Activated CD8-positive, alpha-beta T cell treated with anti-CD3 and anti-CD28 coated beads for 36 hours (primary cell): ENCODE measurements at regions not wholly inside any gene's neighbourhood (a gene's known extent, or its start where the extent isn't known, plus 50 kb on each side); places are given as distances from the start of the nearest gene placed in this dataset.

Source experiments
- ATAC-seq: fragments of 200-7000 bp; cut with Tn5 transposase; one replicate; pipeline ENCODE4 v1.10.0; 2021; ENCODE audit warnings: mild to moderate bottlenecking, moderate library complexity
- CTCF ChIA-PET: fragments of 350-600 bp; sonication (Branson Sonifier 250); formaldehyde crosslinking; loops from one replicate; lab custom pipeline; 2021; ENCODE audit warnings: antibody characterized with exemption; lab: Charles Lee
- POLR2A ChIA-PET: fragments of 350-600 bp; sonication (Branson Sonifier 250); formaldehyde crosslinking; loops from one replicate; lab custom pipeline; 2021; ENCODE audit warnings: antibody characterized with exemption; lab: Charles Lee
- DNase-seq: peaks from one replicate; pipeline ENCODE4 v3.0.0-alpha.2; 2020
- H3K27ac Mint-ChIP-seq: one replicate; pipeline ENCODE4 v1.8.0; 2021; ENCODE audit warnings: mild to moderate bottlenecking, mixed read lengths
- H3K27me3 Mint-ChIP-seq: one replicate; pipeline ENCODE4 v1.8.0; 2021; ENCODE audit warnings: mixed read lengths
- H3K36me3 Mint-ChIP-seq: one replicate; pipeline ENCODE4 v1.8.0; 2021; ENCODE audit warnings: low read depth, mixed read lengths
- H3K4me1 Mint-ChIP-seq: one replicate; pipeline ENCODE4 v1.8.0; 2021; ENCODE audit warnings: low read depth, mixed read lengths
- H3K4me3 Mint-ChIP-seq: one replicate; pipeline ENCODE4 v1.8.0; 2021; ENCODE audit warnings: mild to moderate bottlenecking, moderate library complexity, mixed read lengths
- H3K9me3 Mint-ChIP-seq: one replicate; pipeline ENCODE4 v1.8.0; 2021; ENCODE audit warnings: mixed read lengths
- CTCF ChIP-seq: fragments of 200-600 bp; IDR thresholded peaks from one replicate; pipeline ENCODE4 v1.8.0; 2022; ENCODE audit warnings: antibody characterized with exemption, mild to moderate bottlenecking
- intact Hi-C: fragments of 100-400 bp; cut with micrococcal nuclease; formaldehyde crosslinking; loops from one replicate; pipeline ENCODE4 v1.10.0; 2022

GRCh38 chr13:85661675-85662074, 137.5 kb downstream of the SLITRK6 start:
- Mint-ChIP-seq H3K27ac (no peak overlapping the region), H3K27me3 (no peaks in the 10 kb centered on the region), H3K4me3 (no peak overlapping the region), H3K4me1 (no peaks in the 10 kb centered on the region), H3K36me3 (no peaks in the 10 kb centered on the region), H3K9me3 (no peaks in the 10 kb centered on the region)
- CTCF ChIA-PET, result no interaction called here
- DNase-seq (no peak), ATAC-seq (no peak)
- POLR2A ChIA-PET, result no interaction called here
- intact Hi-C loops, result no loop called here
- no peak for TF ChIP-seq CTCF

GRCh38 chr13:85659493-85659892, 139.7 kb downstream of the SLITRK6 start:
- Mint-ChIP-seq H3K27me3 (no peaks in the 10 kb centered on the region), H3K27ac (no peak overlapping the region), H3K9me3 (no peaks in the 10 kb centered on the region), H3K4me3 (no peak overlapping the region), H3K36me3 (no peaks in the 10 kb centered on the region), H3K4me1 (no peaks in the 10 kb centered on the region)
- intact Hi-C loops, result no loop called here
- POLR2A ChIA-PET, result no interaction called here
- no peak for TF ChIP-seq CTCF
- DNase-seq (no peak), ATAC-seq (no peak)
- CTCF ChIA-PET, result no interaction called here

GRCh38 chr13:85657942-85658341, 141.3 kb downstream of the SLITRK6 start:
- H3K4me1 Mint-ChIP-seq, result no peaks in the 10 kb centered on the region
- H3K36me3 Mint-ChIP-seq, result no peaks in the 10 kb centered on the region
- ChIA-PET POLR2A (no interaction called here), CTCF (no interaction called here)
- no peak for DNase-seq
- no peak for TF ChIP-seq CTCF
- intact Hi-C loops, result no loop called here
- H3K27me3 Mint-ChIP-seq, result no peaks in the 10 kb centered on the region
- ATAC-seq, result no peak
- no peaks in the 10 kb centered on the region for H3K9me3 Mint-ChIP-seq
- no peak overlapping the region for H3K4me3 Mint-ChIP-seq
- H3K27ac Mint-ChIP-seq, result no peak overlapping the region

GRCh38 chr13:85655040-85655439, 144.2 kb downstream of the SLITRK6 start:
- Mint-ChIP-seq H3K27ac (no peak overlapping the region), H3K27me3 (no peaks in the 10 kb centered on the region), H3K4me1 (no peaks in the 10 kb centered on the region), H3K4me3 (no peak overlapping the region), H3K9me3 (no peaks in the 10 kb centered on the region), H3K36me3 (no peaks in the 10 kb centered on the region)
- intact Hi-C loops, result no loop called here
- ATAC-seq, result no peak
- ChIA-PET CTCF (no interaction called here), POLR2A (no interaction called here)
- no peak for TF ChIP-seq CTCF
- no peak for DNase-seq

GRCh38 chr13:85654227-85654626, 145.0 kb downstream of the SLITRK6 start:
- DNase-seq (no peak), ATAC-seq (no peak)
- ChIA-PET POLR2A (no interaction called here), CTCF (no interaction called here)
- H3K4me3 Mint-ChIP-seq, result no peak overlapping the region
- H3K9me3 Mint-ChIP-seq, result no peaks in the 10 kb centered on the region
- H3K27me3 Mint-ChIP-seq, result no peaks in the 10 kb centered on the region
- intact Hi-C loops, result no loop called here
- H3K36me3 Mint-ChIP-seq, result no peaks in the 10 kb centered on the region
- H3K27ac Mint-ChIP-seq, result no peak overlapping the region
- no peaks in the 10 kb centered on the region for H3K4me1 Mint-ChIP-seq
- TF ChIP-seq CTCF, result no peak
